ENCODE measurements at regions not wholly inside any gene's neighbourhood (a gene's known extent, or its start where the extent isn't known, plus 50 kb on each side); places are given as distances from the start of the nearest gene placed in this dataset.
A peak's percentile ranks its signal among the peaks of the same experiment; 100 is the strongest.
"Not testable (repeated sequence)": the region's sequence is repeated elsewhere in the genome, so short reads cannot be mapped to it uniquely, and the experiment has no call there.

DNA sequence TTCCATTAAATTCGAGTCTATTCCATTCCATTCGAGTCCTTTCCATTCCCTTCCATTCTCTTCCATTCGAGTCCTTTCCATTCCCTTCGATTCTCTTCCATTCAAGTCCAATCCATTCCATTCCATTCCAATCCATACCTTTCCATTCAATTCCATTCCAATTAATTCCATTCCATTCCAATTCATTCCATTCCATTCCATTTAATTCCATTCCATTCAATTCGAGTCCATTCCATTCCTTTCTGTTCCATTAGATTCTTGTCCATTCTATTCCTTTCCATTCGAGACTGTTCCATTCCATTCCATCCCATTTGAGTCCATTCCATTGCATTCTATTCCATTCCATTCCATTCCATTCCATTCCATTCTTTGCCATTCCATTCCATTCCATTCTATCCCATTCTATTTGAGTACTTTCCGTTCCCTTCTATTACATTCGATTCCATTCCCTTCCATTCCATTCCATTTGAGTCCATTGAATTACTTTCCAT is 1130.0 kb downstream of the RPIA start:
- no peak overlapping the region for H3K27ac ChIP-seq (ENCODE audit: low read depth, low read length)
- no peaks in the 10 kb centered on the region for H3K36me3 ChIP-seq (ENCODE audit: control insufficient read depth in 1 of 2, insufficient read depth in 2 of 2, low read length in 2 of 2)
- no peaks in the 10 kb centered on the region for H3K4me1 ChIP-seq (ENCODE audit: control insufficient read depth in 1 of 2, insufficient read depth in 2 of 2, low read length in 2 of 2)
- no peaks in the 10 kb centered on the region for H3K27me3 ChIP-seq (ENCODE audit: control insufficient read depth in 1 of 2, insufficient read depth in 2 of 2, low read length in 2 of 2)
- peaks cover 0 to 61% of the 10 kb centered on the region in 2 donors for H3K9me3 ChIP-seq (ENCODE audit: control insufficient read depth in 1 of 2, low read length in 2 of 2)
- no peak overlapping the region for H3K9ac ChIP-seq (ENCODE audit: low read depth in 1 of 2, low read length in 2 of 2)
- peak overlapping the region in 1 of 2 donors; percentile 1 for H3K4me3 ChIP-seq (ENCODE audit: low read depth in 1 of 2, low read length in 2 of 2)

- not testable (repeated sequence) for H3K4me3 ChIP-seq (ENCODE audit: low read depth in 1 of 2, low read length in 2 of 2); H3K27ac ChIP-seq (ENCODE audit: low read depth, low read length); H3K4me1 ChIP-seq (ENCODE audit: control insufficient read depth in 1 of 2, insufficient read depth in 2 of 2, low read length in 2 of 2); H3K27me3 ChIP-seq (ENCODE audit: control insufficient read depth in 1 of 2, insufficient read depth in 2 of 2, low read length in 2 of 2); H3K9ac ChIP-seq (ENCODE audit: low read depth in 1 of 2, low read length in 2 of 2); H3K36me3 ChIP-seq (ENCODE audit: control insufficient read depth in 1 of 2, insufficient read depth in 2 of 2, low read length in 2 of 2)
- peaks cover 0 to 59% of the 10 kb centered on the region in 2 donors for H3K9me3 ChIP-seq (ENCODE audit: control insufficient read depth in 1 of 2, low read length in 2 of 2)
These were observed 1130.9 kb downstream of the RPIA start for GRCh38 chr2:89822342-89822741.

DNA sequence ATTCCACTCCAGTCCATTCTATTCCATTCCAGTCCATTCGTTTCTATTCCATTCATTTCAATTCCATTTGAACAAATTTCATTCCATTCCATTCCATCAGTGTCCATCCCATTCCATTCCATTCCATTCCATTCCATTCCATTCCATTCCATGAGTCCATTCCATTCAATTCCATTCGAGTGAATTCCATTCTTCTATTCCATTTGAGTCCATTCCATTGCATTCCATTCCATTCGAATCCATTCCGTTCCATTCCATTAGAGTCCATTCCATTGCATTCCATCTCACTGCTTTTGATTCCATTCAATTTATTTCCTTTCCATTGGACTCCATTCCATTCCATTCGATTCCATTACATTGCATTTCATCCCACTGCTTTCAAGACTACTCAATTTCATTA is 1132.1 kb downstream of the RPIA start:
- Histone ChIP-seq H3K36me3 (ENCODE audit: control insufficient read depth in 1 of 2, insufficient read depth in 2 of 2, low read length in 2 of 2) (no peaks in the 10 kb centered on the region), H3K4me3 (ENCODE audit: low read depth in 1 of 2, low read length in 2 of 2) (no peak overlapping the region), H3K9me3 (ENCODE audit: control insufficient read depth in 1 of 2, low read length in 2 of 2) (peaks cover 0 to 49% of the 10 kb centered on the region in 2 donors), H3K27ac (ENCODE audit: low read depth, low read length) (no peak overlapping the region), H3K27me3 (ENCODE audit: control insufficient read depth in 1 of 2, insufficient read depth in 2 of 2, low read length in 2 of 2) (no peaks in the 10 kb centered on the region), H3K4me1 (ENCODE audit: control insufficient read depth in 1 of 2, insufficient read depth in 2 of 2, low read length in 2 of 2) (no peaks in the 10 kb centered on the region), H3K9ac (ENCODE audit: low read depth in 1 of 2, low read length in 2 of 2) (no peak overlapping the region)

- H3K27me3 ChIP-seq (ENCODE audit: control insufficient read depth in 1 of 2, insufficient read depth in 2 of 2, low read length in 2 of 2) = no peaks in the 10 kb centered on the region
- H3K4me1 ChIP-seq (ENCODE audit: control insufficient read depth in 1 of 2, insufficient read depth in 2 of 2, low read length in 2 of 2) = no peaks in the 10 kb centered on the region
- H3K9ac ChIP-seq (ENCODE audit: low read depth in 1 of 2, low read length in 2 of 2) = no peak overlapping the region
- no peak overlapping the region for H3K4me3 ChIP-seq (ENCODE audit: low read depth in 1 of 2, low read length in 2 of 2)
- H3K27ac ChIP-seq (ENCODE audit: low read depth, low read length) = no peak overlapping the region
- H3K9me3 ChIP-seq (ENCODE audit: control insufficient read depth in 1 of 2, low read length in 2 of 2) = peaks cover 0 to 34% of the 10 kb centered on the region in 2 donors
- H3K36me3 ChIP-seq (ENCODE audit: control insufficient read depth in 1 of 2, insufficient read depth in 2 of 2, low read length in 2 of 2) = no peaks in the 10 kb centered on the region
These were observed 1133.6 kb downstream of the RPIA start for GRCh38 chr2:89825034-89825433.

- not testable (repeated sequence) for H3K27me3 ChIP-seq (ENCODE audit: control insufficient read depth in 1 of 2, insufficient read depth in 2 of 2, low read length in 2 of 2); H3K27ac ChIP-seq (ENCODE audit: low read depth, low read length); H3K36me3 ChIP-seq (ENCODE audit: control insufficient read depth in 1 of 2, insufficient read depth in 2 of 2, low read length in 2 of 2); H3K4me1 ChIP-seq (ENCODE audit: control insufficient read depth in 1 of 2, insufficient read depth in 2 of 2, low read length in 2 of 2); H3K9ac ChIP-seq (ENCODE audit: low read depth in 1 of 2, low read length in 2 of 2)
- peaks cover 0 to 29% of the 10 kb centered on the region in 2 donors for H3K9me3 ChIP-seq (ENCODE audit: control insufficient read depth in 1 of 2, low read length in 2 of 2)
- H3K4me3 ChIP-seq (ENCODE audit: low read depth in 1 of 2, low read length in 2 of 2) = peak overlapping the region in 1 of 2 donors; percentile 5
These were observed 1135.3 kb downstream of the RPIA start for GRCh38 chr2:89826741-89827140.

DNA sequence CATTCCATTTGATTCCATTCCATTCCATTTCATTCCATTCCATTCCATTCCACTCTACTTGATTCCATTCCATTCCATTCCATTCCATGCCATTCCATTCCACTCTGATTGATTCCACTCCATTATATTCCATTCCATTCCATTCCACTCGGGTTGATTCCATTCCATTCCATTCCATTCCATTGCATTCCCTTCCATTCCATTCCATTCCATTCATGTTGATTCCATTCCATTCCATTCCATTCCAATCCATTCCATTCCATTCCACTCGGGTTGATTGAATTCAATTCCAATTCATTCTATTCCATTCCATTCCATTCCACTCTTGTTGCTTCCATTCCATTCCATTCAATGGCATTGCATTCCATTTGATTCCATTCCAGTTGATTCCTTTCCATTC is 1136.4 kb downstream of the RPIA start:
- not testable (repeated sequence) for H3K36me3 ChIP-seq (ENCODE audit: control insufficient read depth in 1 of 2, insufficient read depth in 2 of 2, low read length in 2 of 2); H3K4me1 ChIP-seq (ENCODE audit: control insufficient read depth in 1 of 2, insufficient read depth in 2 of 2, low read length in 2 of 2); H3K9ac ChIP-seq (ENCODE audit: low read depth in 1 of 2, low read length in 2 of 2); H3K27me3 ChIP-seq (ENCODE audit: control insufficient read depth in 1 of 2, insufficient read depth in 2 of 2, low read length in 2 of 2); H3K4me3 ChIP-seq (ENCODE audit: low read depth in 1 of 2, low read length in 2 of 2); H3K27ac ChIP-seq (ENCODE audit: low read depth, low read length)
- peaks cover 0 to 30% of the 10 kb centered on the region in 2 donors for H3K9me3 ChIP-seq (ENCODE audit: control insufficient read depth in 1 of 2, low read length in 2 of 2)

DNA sequence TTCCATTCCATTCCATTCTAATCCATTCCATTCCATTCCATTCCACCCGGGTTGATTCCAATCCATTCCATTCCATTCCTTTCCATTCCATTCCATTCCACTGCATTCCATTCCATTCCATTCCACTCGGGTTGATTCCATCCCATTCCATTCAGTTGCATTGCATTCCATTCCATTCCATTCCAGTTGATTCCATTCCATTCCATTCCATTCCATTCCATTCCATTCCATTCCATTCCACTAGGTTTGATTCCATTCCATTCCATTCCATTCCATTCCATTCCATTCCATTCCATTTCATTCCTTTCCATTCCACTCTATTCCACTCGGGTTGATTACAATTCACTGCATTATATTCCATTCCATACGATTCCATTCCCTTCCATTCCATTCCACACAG is 1136.9 kb downstream of the RPIA start:
- not testable (repeated sequence) for H3K9ac ChIP-seq (ENCODE audit: low read depth in 1 of 2, low read length in 2 of 2); H3K27me3 ChIP-seq (ENCODE audit: control insufficient read depth in 1 of 2, insufficient read depth in 2 of 2, low read length in 2 of 2); H3K4me3 ChIP-seq (ENCODE audit: low read depth in 1 of 2, low read length in 2 of 2)

GRCh38 chr2:89828961-89829631 is 1137.6 kb downstream of the RPIA start:
- H3K27ac ChIP-seq (ENCODE audit: low read depth, low read length); H3K27me3 ChIP-seq (ENCODE audit: control insufficient read depth in 1 of 2, insufficient read depth in 2 of 2, low read length in 2 of 2); H3K9ac ChIP-seq (ENCODE audit: low read depth in 1 of 2, low read length in 2 of 2); H3K36me3 ChIP-seq (ENCODE audit: control insufficient read depth in 1 of 2, insufficient read depth in 2 of 2, low read length in 2 of 2); H3K4me1 ChIP-seq (ENCODE audit: control insufficient read depth in 1 of 2, insufficient read depth in 2 of 2, low read length in 2 of 2); H3K4me3 ChIP-seq (ENCODE audit: low read depth in 1 of 2, low read length in 2 of 2): not testable (repeated sequence)
- peaks cover 0 to 36% of the 10 kb centered on the region in 2 donors for H3K9me3 ChIP-seq (ENCODE audit: control insufficient read depth in 1 of 2, low read length in 2 of 2)

More for the DNA sequence above, 1136.9 kb downstream of the RPIA start:
- not testable (repeated sequence) for H3K36me3 ChIP-seq (ENCODE audit: control insufficient read depth in 1 of 2, insufficient read depth in 2 of 2, low read length in 2 of 2); H3K27ac ChIP-seq (ENCODE audit: low read depth, low read length); H3K4me1 ChIP-seq (ENCODE audit: control insufficient read depth in 1 of 2, insufficient read depth in 2 of 2, low read length in 2 of 2)
- H3K9me3 ChIP-seq (ENCODE audit: control insufficient read depth in 1 of 2, low read length in 2 of 2) = peaks cover 0 to 36% of the 10 kb centered on the region in 2 donors

GRCh38 chr2:89829828-89830227 is 1138.4 kb downstream of the RPIA start:
- H3K9me3 ChIP-seq (ENCODE audit: control insufficient read depth in 1 of 2, low read length in 2 of 2) = peaks cover 0 to 36% of the 10 kb centered on the region in 2 donors
- H3K4me3 ChIP-seq (ENCODE audit: low read depth in 1 of 2, low read length in 2 of 2) = no peak overlapping the region
- no peak overlapping the region for H3K27ac ChIP-seq (ENCODE audit: low read depth, low read length)
- no peaks in the 10 kb centered on the region for H3K27me3 ChIP-seq (ENCODE audit: control insufficient read depth in 1 of 2, insufficient read depth in 2 of 2, low read length in 2 of 2)
- H3K36me3 ChIP-seq (ENCODE audit: control insufficient read depth in 1 of 2, insufficient read depth in 2 of 2, low read length in 2 of 2) = no peaks in the 10 kb centered on the region
- H3K4me1 ChIP-seq (ENCODE audit: control insufficient read depth in 1 of 2, insufficient read depth in 2 of 2, low read length in 2 of 2) = no peaks in the 10 kb centered on the region
- H3K9ac ChIP-seq (ENCODE audit: low read depth in 1 of 2, low read length in 2 of 2) = no peak overlapping the region

GRCh38 chr2:89830341-89831218 is 1139.1 kb downstream of the RPIA start:
- H3K27me3 ChIP-seq (ENCODE audit: control insufficient read depth in 1 of 2, insufficient read depth in 2 of 2, low read length in 2 of 2); H3K27ac ChIP-seq (ENCODE audit: low read depth, low read length); H3K4me1 ChIP-seq (ENCODE audit: control insufficient read depth in 1 of 2, insufficient read depth in 2 of 2, low read length in 2 of 2); H3K36me3 ChIP-seq (ENCODE audit: control insufficient read depth in 1 of 2, insufficient read depth in 2 of 2, low read length in 2 of 2); H3K9ac ChIP-seq (ENCODE audit: low read depth in 1 of 2, low read length in 2 of 2): not testable (repeated sequence)
- Histone ChIP-seq H3K9me3 (ENCODE audit: control insufficient read depth in 1 of 2, low read length in 2 of 2) (peaks cover 0 to 37% of the 10 kb centered on the region in 2 donors), H3K4me3 (ENCODE audit: low read depth in 1 of 2, low read length in 2 of 2) (peak overlapping the region in 1 of 2 donors; percentile 10)

All from duodenal mucosa (tissue), 2 donors.